ENCODE measurements at regions not wholly inside any gene's neighbourhood (a gene's known extent, or its start where the extent isn't known, plus 50 kb on each side); places are given as distances from the start of the nearest gene placed in this dataset.

DNA sequence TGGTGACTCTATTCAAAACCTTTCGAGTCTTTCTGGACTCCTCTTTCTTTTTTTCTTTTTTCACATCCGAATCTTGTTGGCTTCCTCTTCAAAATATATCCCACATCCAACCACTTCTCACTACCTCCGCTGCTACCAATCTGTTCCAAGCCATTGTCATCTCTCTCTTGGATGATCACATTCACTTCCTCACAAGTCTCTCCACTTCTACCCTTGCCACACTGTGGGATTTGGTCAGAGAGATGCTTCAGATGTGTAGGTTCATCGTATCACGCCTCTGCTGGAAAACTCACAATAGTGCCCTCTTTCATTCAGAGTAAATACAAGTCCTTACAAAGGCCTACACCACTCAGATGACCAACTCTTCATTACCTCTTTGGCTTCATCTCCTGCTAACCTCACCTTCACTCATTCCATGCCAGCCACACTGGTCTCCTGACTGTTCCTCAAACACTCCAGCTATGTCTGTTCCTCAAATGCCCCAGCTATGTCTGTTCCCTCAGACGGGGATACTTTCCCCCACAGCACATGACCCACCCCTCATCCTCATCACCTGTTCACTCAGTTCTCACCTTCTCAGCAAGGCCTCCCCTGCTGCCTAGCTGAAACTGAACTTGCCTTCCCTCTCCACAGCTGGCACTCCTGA, 67.2 kb upstream of the PELI1 start:
- H3K4me1 Mint-ChIP-seq (ENCODE audit: unreplicated experiment): no peaks in the 10 kb centered on the region
- H3K9me3 Mint-ChIP-seq (ENCODE audit: unreplicated experiment): no peaks in the 10 kb centered on the region
- TF ChIP-seq, protein P1, sequence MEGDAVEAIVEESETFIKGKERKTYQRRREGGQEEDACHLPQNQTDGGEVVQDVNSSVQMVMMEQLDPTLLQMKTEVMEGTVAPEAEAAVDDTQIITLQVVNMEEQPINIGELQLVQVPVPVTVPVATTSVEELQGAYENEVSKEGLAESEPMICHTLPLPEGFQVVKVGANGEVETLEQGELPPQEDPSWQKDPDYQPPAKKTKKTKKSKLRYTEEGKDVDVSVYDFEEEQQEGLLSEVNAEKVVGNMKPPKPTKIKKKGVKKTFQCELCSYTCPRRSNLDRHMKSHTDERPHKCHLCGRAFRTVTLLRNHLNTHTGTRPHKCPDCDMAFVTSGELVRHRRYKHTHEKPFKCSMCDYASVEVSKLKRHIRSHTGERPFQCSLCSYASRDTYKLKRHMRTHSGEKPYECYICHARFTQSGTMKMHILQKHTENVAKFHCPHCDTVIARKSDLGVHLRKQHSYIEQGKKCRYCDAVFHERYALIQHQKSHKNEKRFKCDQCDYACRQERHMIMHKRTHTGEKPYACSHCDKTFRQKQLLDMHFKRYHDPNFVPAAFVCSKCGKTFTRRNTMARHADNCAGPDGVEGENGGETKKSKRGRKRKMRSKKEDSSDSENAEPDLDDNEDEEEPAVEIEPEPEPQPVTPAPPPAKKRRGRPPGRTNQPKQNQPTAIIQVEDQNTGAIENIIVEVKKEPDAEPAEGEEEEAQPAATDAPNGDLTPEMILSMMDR (IDR thresholded peaks at IDR 0.05; ENCODE audit: unreplicated experiment): no peak
- no peaks in the 10 kb centered on the region for H3K27me3 Mint-ChIP-seq (ENCODE audit: unreplicated experiment)
- no peak for DNase-seq (ENCODE audit: low spot score)
- H3K27ac Mint-ChIP-seq (ENCODE audit: unreplicated experiment): no peak overlapping the region
- no peak overlapping the region for H3K4me3 Mint-ChIP-seq (ENCODE audit: unreplicated experiment)
- no peaks in the 10 kb centered on the region for H3K36me3 Mint-ChIP-seq (ENCODE audit: low read depth, unreplicated experiment)

DNA sequence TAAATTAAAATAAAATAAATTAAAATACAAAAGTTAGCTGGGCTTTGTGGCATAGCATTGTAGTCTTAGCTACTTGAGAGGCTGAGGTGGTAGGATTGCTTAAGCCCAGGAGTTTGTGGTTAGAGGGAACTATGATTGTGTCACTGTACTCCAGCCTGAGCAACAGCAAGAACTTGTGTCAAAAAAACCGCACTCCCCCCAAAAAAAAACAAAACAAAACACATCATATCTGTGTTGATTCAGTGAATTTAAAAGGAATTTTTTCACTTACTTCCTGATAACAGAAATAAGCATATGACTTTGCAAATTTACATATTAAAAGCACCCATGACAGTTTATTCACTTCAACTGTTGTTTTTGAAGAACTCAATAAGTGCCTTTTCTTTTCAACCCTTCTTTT, 68.1 kb upstream of the PELI1 start:
- Mint-ChIP-seq H3K4me1 (ENCODE audit: unreplicated experiment) (no peaks in the 10 kb centered on the region), H3K36me3 (ENCODE audit: low read depth, unreplicated experiment) (no peaks in the 10 kb centered on the region)
- TF ChIP-seq, protein P1 (IDR thresholded peaks at IDR 0.05; ENCODE audit: unreplicated experiment): no peak

DNA sequence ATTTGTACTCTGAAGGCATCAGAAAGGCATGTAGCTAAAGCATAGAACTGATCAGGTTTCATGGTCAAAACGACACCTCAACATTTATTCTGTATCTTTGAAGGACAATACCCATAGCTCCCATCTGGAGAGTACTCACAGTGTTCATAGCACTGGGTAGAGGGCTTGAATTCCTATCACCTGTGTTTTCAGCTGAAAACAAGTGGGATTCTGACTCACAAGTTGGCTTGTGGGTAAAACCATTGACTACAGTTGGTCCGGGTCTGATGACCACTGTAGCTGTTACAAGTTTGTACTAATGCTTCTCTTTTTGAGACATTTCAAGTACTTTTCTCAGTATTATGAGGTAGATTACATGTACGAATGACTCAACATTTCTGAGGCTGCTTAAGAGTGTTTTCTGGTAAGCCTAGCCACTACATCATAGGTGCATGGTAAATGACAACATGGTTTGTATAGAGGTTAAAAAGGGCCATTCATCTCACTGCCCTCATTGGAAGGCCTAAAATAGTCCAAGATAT, 68.6 kb upstream of the PELI1 start:
- no peak for DNase-seq (ENCODE audit: low spot score)
- Mint-ChIP-seq H3K27ac (ENCODE audit: unreplicated experiment) (no peak overlapping the region), H3K36me3 (ENCODE audit: low read depth, unreplicated experiment) (no peaks in the 10 kb centered on the region), H3K9me3 (ENCODE audit: unreplicated experiment) (no peaks in the 10 kb centered on the region), H3K4me1 (ENCODE audit: unreplicated experiment) (no peaks in the 10 kb centered on the region), H3K27me3 (ENCODE audit: unreplicated experiment) (no peaks in the 10 kb centered on the region), H3K4me3 (ENCODE audit: unreplicated experiment) (no peak overlapping the region)
- TF ChIP-seq, protein P1 (IDR thresholded peaks at IDR 0.05; ENCODE audit: unreplicated experiment): no peak

More for the DNA sequence above, 68.1 kb upstream of the PELI1 start:
- no peaks in the 10 kb centered on the region for H3K27me3 Mint-ChIP-seq (ENCODE audit: unreplicated experiment)
- DNase-seq (ENCODE audit: low spot score): no peak
- H3K9me3 Mint-ChIP-seq (ENCODE audit: unreplicated experiment): no peaks in the 10 kb centered on the region
- H3K27ac Mint-ChIP-seq (ENCODE audit: unreplicated experiment): no peak overlapping the region
- no peak overlapping the region for H3K4me3 Mint-ChIP-seq (ENCODE audit: unreplicated experiment)

DNA sequence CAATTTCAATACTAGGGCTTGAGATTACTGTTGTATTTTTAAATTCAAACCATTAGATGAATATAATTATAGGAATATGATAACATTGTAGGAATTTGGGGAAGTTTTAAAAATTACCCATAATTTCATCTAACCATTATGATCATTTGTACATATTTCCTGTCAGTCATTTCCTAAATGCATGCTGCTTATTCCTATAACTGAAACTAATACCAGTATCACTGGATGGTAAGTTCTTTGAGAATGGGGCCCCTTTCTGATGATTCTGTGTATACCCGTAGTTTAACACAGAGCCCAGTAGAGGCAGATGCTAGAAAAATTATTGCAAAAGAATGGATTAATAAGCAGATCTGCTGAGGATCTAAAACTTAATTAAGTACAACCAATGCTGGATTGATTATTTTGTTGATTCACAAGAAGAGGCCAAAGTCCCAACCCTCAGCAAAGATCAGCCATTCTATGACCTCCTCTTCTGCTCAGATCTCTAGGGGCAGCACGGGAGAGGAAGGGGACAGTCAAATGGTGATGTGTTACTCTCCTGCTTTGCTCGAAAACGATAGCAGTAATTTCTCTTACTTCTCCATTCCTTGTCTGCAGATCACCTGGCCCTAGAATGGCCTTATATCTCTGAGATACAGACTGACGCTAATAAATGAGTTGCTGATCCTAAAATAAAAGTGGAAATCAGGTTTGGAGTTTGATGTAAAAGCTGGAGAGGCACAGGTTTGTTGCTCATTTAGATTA, 69.5 kb upstream of the PELI1 start:
- H3K9me3 Mint-ChIP-seq (ENCODE audit: unreplicated experiment): no peaks in the 10 kb centered on the region

More for the DNA sequence above, 69.5 kb upstream of the PELI1 start:
- no peak overlapping the region for H3K27ac Mint-ChIP-seq (ENCODE audit: unreplicated experiment)
- TF ChIP-seq, protein P1 (IDR thresholded peaks at IDR 0.05; ENCODE audit: unreplicated experiment): no peak
- H3K36me3 Mint-ChIP-seq (ENCODE audit: low read depth, unreplicated experiment): no peaks in the 10 kb centered on the region
- H3K27me3 Mint-ChIP-seq (ENCODE audit: unreplicated experiment): no peaks in the 10 kb centered on the region
- DNase-seq (ENCODE audit: low spot score): no peak
- no peak overlapping the region for H3K4me3 Mint-ChIP-seq (ENCODE audit: unreplicated experiment)
- H3K4me1 Mint-ChIP-seq (ENCODE audit: unreplicated experiment): no peaks in the 10 kb centered on the region

Measured in endothelial cell (in vitro differentiated cells).